Caki2 (cell line): ENCODE measurements at regions not wholly inside any gene's neighbourhood (a gene's known extent, or its start where the extent isn't known, plus 50 kb on each side); places are given as distances from the start of the nearest gene placed in this dataset.

Experiments
- DNase-seq: peaks from one replicate; pipeline ENCODE4 v3.0.0-alpha.2; 2015; ENCODE audit warnings: low read depth
- in situ Hi-C: cut with HindIII; loops from 2 replicates; pipeline ENCODE4 v1.10.0; 2016; ENCODE audit warnings: low sequenced_read_pairs, low pct_unique_long_range_greater_than_20kb, mixed read lengths

DNA sequence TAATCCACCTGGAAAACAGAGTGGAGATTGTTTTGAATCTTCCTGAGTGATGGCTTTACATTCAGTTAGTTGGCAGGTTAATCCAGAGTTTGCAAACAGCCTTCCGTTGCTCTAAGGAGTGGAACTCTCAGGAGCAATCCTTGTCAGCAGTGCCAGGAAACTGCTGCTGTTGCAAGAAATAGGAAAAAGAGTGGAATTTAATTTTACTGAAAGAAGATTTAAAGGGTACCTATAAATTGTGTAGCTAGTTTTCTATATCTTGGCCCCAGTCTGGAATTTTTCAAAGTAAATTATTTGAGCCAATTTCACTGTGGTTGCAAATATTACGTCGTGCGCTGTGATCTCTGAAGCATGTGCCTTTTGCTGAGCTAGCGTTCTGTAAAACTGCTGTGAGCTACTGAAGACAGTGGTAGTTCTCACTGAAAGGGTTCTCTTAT lies 55.5 kb upstream of the SLC5A12 start:
- in situ Hi-C loops = no loop called here
- DNase-seq = no peak

DNA sequence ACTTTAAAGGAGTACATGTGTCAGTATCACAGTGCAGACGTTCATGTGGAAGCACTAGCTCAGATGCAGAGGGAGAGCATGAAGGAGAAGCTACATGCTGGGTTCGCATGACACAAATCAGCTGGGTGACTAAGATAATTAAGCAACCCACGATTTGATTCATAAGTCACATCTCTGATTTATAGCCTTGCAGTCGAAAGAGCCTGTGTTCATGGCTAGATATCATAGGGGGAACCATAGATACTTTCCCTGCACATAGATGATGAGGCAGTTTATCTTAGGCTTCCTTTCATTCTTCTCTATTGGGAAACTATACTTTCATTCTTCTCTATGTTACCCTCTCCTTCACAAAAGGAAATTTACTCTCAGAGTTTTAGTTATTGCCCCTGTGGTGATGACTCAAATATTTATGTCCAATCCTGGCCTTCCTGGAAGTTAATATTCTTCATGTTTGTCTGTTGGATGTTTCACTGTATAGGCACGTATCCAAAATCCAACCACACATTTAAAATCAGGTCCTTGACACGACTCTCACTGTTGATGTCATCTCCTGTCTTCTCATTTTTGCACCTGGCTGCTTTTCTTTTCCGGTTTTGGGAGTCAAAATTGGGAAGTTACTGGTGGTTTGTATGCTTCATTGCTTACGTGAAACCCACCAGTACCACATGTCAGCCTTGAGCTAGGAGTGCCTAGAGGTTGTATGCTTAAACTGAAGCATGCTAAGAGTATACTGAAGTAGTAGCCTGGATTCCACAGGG lies 56.3 kb upstream of the SLC5A12 start:
- no peak for DNase-seq
- in situ Hi-C loops = no loop called here

DNA sequence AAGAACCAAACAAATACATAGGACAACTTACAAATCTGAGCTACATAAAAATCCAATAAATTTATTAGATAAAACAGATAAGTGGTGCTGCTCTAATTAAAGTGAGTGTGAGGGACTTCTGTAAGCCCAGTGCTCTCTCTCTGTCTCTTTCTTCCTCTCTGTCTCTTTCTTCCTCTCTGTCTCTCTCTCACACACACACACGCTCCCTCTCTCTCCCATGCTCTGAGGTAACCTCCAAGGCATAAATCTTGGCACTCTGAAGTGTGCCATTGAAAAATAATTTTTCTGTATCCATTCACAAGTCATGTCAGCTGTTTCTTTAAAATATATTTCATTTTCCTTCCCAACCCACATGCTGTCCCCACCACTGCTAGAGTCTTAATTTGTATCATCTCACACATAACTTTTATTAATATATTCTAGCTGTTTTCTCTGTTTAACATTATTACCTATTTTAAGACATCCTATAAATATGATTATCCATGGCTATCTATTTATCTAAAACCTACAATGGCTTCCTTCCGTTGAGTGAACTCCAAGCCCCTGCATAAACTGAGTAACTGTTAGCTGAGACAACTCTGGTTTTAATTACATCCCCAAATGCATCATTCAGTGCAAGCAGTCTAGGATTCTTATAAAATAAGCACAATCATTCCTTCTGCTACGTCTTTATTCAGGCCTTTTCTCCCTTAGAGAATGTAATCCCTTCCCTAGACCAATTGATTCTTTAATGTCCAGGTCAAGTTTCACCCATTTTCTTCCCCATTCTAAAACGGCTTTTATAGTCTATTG lies 57.4 kb upstream of the SLC5A12 start:
- in situ Hi-C loops = no loop called here
- no peak for DNase-seq

GRCh38 chr11:26780376-26781085 lies 58.7 kb upstream of the SLC5A12 start:
- in situ Hi-C loops = no loop called here
- no peak for DNase-seq

- in situ Hi-C loops = no loop called here
- DNase-seq = no peak
These were observed 60.5 kb upstream of the SLC5A12 start for GRCh38 chr11:26782220-26782965.

GRCh38 chr11:26783997-26784396 lies 62.1 kb upstream of the SLC5A12 start:
- in situ Hi-C loops = no loop called here
- no peak for DNase-seq

GRCh38 chr11:26790738-26791137 lies 68.9 kb upstream of the SLC5A12 start:
- in situ Hi-C loops = no loop called here
- no peak for DNase-seq

- in situ Hi-C loops = no loop called here
- DNase-seq = no peak
These were observed 71.1 kb upstream of the SLC5A12 start for GRCh38 chr11:26792941-26793340.

DNA sequence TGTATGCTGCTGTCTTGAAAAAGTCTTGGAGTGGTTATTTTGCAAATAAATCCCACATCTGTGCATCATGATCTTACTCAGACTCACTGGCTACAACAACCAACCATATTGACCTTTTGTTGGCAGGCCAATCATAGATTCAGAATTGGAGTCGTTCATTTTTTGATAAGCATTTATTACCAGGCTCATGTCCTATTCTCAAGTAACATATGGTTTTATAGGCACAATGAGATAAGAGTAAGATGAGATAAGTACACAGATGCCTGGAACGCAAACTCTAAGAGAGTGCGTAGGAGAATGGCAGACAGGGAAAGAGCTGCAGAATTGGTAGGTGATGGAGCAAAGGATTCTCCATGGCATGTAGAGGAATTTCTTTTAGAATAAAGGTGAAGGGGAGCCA lies 71.6 kb upstream of the SLC5A12 start:
- in situ Hi-C loops = no loop called here
- DNase-seq = no peak

DNA sequence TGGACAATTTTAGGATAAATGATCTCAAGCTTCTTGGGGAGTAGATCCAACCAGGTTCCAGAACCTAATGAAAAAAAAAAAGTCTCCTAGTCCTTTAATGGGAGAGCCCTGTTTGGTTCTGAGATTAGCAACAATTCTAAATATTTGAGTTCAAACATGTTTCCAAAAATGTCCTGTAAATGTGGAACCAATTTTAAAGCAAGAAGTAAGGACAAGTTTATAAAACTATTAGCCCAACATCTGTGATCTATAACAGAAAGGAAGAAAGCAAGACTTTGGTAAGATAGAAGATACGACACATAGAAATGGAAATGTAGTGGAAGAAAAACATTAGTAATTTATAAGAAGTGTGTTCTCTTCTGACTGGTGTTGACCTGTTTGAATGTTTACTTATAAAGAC lies 79.7 kb upstream of the SLC5A12 start:
- DNase-seq = no peak
- in situ Hi-C loops = no loop called here

DNA sequence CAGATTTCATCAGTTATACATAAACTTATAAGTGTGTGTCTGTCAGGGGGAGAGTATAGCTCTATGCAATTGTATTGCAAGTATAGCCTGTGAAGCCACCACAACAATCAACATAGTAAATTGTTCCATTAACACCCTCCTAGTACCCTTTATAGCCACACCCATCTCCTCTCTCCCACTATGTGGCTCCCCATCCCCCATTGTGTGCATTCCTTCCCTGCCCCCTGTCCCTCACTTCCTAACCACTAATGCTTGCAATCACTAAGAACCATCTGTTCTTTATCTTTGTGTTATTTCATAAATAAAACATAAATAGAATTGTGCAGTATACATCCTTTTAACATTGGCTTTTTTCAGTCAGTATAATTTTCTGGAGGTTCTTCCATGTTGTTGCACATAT lies 83.1 kb upstream of the SLC5A12 start:
- in situ Hi-C loops = no loop called here
- no peak for DNase-seq

DNA sequence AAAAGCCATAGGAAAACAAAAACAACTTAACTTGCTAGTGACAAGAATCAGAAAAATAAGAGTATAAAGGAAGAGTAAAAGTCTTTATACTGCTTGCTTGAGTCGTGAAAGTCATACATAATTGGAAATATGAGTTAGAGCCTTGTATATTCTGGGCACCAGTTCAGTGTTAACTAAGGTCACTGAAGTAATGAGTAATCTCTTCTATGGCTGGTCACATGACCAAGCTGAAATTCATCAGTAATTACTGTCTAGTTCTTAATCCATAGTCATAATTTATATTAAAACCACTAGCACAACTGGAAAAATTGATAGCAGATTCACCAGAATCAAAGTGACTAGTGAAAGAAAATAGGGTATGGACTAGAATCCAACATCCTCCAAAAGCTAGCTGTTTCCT lies 84.4 kb upstream of the SLC5A12 start:
- in situ Hi-C loops = no loop called here
- no peak for DNase-seq

- in situ Hi-C loops = no loop called here
- no peak for DNase-seq
These were observed 98.9 kb upstream of the SLC5A12 start for GRCh38 chr11:26820739-26821138.

GRCh38 chr11:26823963-26824362 lies 102.1 kb upstream of the SLC5A12 start:
- in situ Hi-C loops = no loop called here
- DNase-seq = no peak

- DNase-seq = peak; percentile 37
- in situ Hi-C loops = no loop called here
These were observed 105.8 kb upstream of the SLC5A12 start for GRCh38 chr11:26827567-26828081.

DNA sequence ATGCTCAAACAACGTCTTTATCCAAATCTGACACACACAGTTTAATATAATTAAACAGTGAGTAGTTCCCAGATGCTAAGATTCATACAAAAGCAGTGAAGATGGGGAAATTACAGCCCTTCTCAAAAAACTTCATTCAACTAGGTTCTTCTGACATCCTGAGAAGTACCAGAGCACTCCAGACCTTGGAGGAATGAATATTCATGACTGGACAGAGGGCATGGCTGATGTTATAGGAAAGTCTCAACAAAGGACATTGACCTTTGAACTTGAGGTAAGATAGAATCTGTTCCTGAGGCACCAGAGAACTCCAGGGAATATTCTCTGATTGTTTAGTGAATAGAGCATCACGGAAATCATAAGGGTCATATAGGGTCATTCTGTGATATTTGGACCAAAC lies 106.4 kb upstream of the SLC5A12 start:
- in situ Hi-C loops = no loop called here
- DNase-seq = no peak

DNA sequence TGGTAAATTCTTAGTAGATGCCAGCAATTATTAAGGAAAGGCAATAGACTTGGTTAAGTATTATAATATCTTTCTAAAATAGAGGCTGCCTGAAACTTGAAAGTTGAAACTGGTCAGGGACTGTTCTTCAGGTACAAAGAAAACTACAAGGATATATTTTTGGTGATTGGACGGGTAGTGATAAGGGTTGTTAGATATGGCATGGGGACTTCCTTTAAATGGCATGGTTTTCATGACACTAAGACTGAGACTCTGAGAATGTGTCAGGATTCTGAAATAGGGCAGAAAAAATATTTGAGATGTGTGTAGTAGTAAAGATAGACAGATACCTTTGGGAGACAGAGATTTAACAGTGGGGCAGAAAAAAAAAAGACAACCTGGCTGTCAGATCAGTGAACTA lies 108.4 kb upstream of the SLC5A12 start:
- in situ Hi-C loops = no loop called here
- DNase-seq = no peak

- DNase-seq = no peak
- in situ Hi-C loops = no loop called here
These were observed 108.9 kb upstream of the SLC5A12 start for GRCh38 chr11:26830757-26831156.
